KOPT-K1 (cell line): ENCODE measurements at regions not wholly inside any gene's neighbourhood (a gene's known extent, or its start where the extent isn't known, plus 50 kb on each side); places are given as distances from the start of the nearest gene placed in this dataset.

Experiments
- H3K27ac ChIP-seq: fragments of 200-600 bp; sonication (generic); 2 replicates; pipeline ENCODE4 v1.5.1; 2016; ENCODE audit warnings: antibody characterized with exemption, mild to moderate bottlenecking, low read depth, low read length; ENCODE audit not compliant: poor library complexity, severe bottlenecking
- H3K36me3 ChIP-seq: fragments of 200-600 bp; sonication (generic); 2 replicates; pipeline ENCODE4 v1.5.1; 2017; ENCODE audit warnings: antibody characterized with exemption, mild to moderate bottlenecking, low read length, moderate library complexity; ENCODE audit not compliant: insufficient read depth
- H3K9me3 ChIP-seq: fragments of 200-600 bp; sonication (generic); 2 replicates; pipeline ENCODE4 v1.5.1; 2017; ENCODE audit warnings: antibody characterized with exemption, low read length, mild to moderate bottlenecking; ENCODE audit not compliant: insufficient read depth, poor library complexity, severe bottlenecking

DNA sequence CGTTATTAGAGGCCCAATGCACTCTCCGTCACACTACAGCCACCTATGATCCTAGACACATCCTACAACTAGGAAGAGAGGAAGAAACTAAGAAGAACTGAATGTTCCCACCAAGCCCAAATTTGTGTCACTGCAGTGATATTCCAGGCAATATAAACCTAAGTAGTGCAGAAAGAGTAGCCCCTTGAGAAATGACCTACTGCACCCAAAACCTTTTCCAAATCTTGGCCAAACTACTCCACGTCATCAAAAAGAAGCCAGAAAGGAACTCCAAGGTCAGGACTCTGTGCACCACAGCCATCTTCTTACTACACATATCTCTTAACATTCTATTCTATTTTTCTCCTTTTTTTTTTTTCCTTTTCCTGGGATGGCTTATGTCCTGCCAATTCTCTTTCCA, 60.2 kb downstream of the ADAMTS1 start:
- no peaks in the 10 kb centered on the region for H3K9me3 ChIP-seq

DNA sequence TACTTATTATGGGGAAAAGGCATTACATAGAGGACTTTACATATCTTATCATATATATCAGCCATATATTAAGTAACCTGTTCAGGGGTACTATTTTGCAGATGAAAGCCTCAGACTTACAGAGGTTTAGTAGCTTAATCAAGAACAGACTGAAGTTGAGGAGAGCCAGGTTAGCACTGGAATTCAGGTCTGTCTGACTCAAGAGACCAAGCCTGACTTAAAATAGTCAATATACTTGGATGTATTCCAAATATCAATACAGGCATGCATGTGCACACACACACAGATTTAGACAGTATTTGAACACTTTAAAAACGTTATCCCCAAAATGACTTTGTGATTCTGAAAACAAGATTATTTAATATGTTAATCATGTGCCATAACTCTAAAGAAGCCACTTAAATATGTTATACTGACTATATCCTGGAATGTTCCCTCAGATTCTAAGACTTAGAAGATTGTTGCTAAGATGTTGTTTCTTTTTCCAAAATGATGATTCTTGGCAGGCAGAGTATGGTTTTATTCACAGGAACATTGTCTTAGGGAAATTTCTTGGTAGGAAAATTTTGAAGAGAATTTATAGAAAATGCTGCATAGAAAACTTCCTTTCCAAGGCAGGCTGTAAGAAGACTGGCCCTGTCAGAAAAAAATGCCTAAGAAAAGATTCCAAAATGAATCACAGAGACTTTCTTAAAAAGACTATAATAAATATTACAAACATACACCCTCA, 61.6 kb downstream of the ADAMTS1 start:
- H3K9me3 ChIP-seq: no peaks in the 10 kb centered on the region
- H3K27ac ChIP-seq: no peak overlapping the region
- no peaks in the 10 kb centered on the region for H3K36me3 ChIP-seq

More for the DNA sequence above, 60.2 kb downstream of the ADAMTS1 start:
- Histone ChIP-seq H3K27ac (no peak overlapping the region), H3K36me3 (no peaks in the 10 kb centered on the region)

DNA sequence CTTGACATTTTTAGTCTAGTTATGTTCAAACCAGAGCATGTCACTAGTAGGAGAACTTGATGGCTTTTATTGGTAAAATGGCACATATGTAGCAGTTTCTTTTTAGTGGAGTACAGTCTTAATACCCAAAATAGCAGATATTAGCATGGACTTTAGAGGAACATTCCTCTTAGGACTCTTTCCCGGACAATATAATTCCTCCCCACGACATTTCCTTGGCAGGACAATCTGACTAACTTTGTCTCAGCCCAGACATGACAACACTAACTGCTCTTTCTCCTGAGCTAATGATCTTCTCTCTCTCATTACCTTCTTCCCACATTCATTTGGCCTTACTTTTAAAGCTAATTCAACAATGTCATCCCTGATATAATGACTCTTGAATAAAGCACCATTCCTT, 62.5 kb downstream of the ADAMTS1 start:
- Histone ChIP-seq H3K27ac (no peak overlapping the region), H3K36me3 (no peaks in the 10 kb centered on the region), H3K9me3 (no peaks in the 10 kb centered on the region)

DNA sequence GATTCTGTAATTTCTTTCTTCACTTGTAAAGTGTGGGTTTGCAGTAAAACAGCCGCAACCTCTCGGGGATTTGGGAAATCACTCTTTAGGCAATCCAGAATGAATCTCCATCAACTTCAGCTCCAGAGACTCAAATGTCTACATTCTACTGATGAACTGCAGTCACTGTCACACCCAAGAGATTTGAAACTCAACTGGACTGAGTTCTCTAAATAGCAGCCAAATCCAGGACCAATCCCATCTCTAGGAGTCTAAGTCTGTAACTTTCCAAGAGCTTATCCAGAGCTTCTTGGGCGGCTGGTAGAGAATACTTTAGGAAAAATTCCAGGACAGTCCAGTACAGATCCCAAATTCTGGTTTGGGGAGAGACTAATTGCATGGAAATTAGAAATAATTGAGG, 62.9 kb downstream of the ADAMTS1 start:
- Histone ChIP-seq H3K27ac (no peak overlapping the region), H3K9me3 (no peaks in the 10 kb centered on the region), H3K36me3 (no peaks in the 10 kb centered on the region)

DNA sequence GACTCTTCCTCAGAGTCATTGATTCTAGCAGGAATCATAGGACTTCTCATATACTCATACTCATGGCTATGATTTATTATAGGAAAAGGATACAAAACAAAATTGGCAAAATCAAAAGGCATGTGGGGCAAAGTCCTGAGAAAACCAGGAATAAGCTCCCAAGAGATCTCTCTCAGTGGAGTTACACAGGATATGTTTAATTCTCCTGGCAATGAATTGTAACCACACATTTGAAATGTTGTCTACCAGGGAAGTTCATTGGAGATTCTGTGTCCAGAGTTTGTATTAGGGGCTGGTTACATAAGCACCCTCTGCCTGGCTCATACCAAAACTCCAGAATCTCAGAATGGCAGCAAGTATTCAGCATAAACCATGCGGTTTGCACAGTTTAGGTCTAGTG, 63.9 kb downstream of the ADAMTS1 start:
- no peak overlapping the region for H3K27ac ChIP-seq
- no peaks in the 10 kb centered on the region for H3K36me3 ChIP-seq

DNA sequence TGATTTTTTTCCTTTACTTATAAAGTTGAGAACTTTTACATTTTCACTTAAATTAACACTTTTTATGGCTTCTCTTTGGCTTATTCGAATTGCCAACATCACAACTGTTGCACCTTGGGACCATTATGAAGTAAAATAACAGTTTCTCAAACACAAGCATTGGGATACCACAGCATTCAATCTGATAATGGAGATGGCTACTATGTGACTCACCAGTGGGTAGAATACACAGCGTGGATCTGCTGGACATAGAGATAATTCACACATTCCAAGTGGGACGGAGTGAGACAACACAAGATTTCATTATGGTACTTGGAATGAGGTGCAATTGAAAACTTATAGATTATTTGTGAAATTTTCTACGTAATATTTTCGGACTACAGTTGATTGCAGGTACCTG, 68.0 kb downstream of the ADAMTS1 start:
- no peaks in the 10 kb centered on the region for H3K9me3 ChIP-seq
- H3K27ac ChIP-seq: no peak overlapping the region
- H3K36me3 ChIP-seq: no peaks in the 10 kb centered on the region

More for the DNA sequence above, 63.9 kb downstream of the ADAMTS1 start:
- no peaks in the 10 kb centered on the region for H3K9me3 ChIP-seq

DNA sequence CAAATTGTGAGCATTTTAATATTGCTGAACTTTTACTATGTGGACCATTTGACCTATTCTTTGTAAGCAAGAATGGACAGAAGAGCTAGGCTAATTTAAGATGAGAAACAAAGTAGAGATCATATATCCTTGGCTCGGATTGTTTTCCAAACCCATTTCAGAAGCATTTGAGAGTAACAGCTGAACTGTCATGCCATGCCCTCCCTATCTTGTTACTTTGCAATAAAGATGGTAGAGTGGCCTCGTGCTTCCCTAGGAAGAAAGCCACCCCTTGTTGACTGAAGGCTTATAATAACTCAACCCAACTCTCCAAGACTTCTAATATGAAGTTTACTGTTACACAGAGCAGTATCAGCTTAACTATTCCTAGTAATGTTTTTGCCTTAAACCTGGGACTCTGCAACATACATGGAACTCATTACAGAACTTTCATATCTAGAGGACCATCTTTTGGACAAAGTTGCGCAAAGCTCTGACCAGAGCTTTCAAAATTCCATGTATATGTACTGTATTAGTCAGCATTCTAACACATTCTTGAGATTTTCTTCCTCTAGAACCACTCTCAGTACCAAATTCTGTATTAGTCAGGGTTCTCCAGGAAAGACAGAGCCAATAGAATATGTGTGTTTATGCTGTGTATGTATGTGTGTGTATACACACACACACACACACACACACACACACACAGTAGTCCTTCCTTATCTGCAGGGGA, 68.7 kb downstream of the ADAMTS1 start:
- H3K9me3 ChIP-seq: no peaks in the 10 kb centered on the region
- no peaks in the 10 kb centered on the region for H3K36me3 ChIP-seq
- no peak overlapping the region for H3K27ac ChIP-seq

DNA sequence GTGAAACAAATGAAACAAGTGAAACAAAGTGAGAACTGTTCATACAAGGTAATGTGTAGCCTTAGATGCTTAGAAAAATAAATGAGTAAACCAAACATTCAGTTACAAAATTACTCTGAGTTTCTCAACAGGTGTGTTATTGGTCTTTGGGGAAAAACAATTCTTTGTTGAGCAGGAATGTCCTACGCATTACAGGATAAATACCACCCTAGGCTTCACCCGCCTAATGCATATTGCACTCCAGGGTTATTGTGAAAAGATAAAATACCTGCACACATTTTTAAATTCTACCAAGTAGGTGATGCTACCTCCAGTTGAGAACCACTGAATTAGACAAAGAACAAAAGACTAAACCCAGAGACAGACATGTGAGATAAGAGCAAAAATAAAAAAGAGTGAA, 72.2 kb downstream of the ADAMTS1 start:
- Histone ChIP-seq H3K27ac (no peak overlapping the region), H3K9me3 (no peaks in the 10 kb centered on the region), H3K36me3 (no peaks in the 10 kb centered on the region)

DNA sequence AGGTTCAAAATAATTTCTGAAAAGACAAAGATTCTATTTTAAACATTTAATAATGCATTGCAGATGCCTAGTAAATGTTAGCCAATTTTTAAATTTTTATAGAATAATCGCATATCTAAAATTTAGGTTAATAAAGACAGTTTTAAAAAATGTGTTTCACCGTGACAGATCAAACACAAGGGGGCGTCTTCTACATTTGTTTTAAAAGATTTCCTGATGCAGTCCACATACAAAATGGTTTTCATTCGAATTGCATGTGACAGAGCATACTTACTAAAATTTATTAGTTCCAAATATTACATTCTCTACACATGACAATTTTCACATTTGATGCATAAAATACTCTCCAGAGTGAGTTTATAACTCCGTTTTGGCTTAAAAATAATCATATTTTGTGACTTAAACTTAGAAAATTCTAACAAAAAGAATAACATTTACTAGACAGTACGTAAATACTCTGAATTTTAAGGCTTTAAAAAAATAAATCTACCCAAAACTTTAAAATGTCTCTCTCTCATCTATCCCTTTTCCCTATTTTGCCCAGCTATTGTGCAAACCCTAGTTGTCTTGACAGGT, 75.5 kb downstream of the ADAMTS1 start:
- peak overlapping the region; percentile 16 for H3K27ac ChIP-seq
- H3K9me3 ChIP-seq: no peaks in the 10 kb centered on the region
- H3K36me3 ChIP-seq: no peaks in the 10 kb centered on the region

DNA sequence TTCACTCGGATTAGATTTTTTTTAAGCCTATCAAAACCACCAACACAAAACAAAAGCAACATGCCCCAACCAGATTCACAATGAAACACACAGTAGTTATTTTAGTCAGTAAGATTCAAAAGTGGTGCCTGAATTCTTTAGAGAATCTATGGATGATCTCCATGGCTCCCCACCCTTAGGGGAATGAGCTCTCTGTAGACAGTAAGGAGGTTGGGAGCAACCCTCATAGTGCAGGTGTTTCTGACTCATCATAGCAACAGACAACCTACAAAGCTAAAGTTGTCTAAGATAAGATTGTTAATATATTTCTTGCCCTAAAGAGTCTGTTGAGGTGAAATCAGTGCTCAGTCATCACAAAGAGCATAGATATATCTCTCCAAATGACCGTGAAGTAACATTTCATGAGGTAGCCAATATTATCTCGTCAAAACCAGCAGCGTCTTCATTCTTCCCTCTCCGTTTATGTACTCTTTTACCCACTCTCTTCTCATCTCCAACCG, 78.3 kb downstream of the ADAMTS1 start:
- H3K9me3 ChIP-seq: no peaks in the 10 kb centered on the region
- no peaks in the 10 kb centered on the region for H3K36me3 ChIP-seq
- H3K27ac ChIP-seq: no peak overlapping the region

DNA sequence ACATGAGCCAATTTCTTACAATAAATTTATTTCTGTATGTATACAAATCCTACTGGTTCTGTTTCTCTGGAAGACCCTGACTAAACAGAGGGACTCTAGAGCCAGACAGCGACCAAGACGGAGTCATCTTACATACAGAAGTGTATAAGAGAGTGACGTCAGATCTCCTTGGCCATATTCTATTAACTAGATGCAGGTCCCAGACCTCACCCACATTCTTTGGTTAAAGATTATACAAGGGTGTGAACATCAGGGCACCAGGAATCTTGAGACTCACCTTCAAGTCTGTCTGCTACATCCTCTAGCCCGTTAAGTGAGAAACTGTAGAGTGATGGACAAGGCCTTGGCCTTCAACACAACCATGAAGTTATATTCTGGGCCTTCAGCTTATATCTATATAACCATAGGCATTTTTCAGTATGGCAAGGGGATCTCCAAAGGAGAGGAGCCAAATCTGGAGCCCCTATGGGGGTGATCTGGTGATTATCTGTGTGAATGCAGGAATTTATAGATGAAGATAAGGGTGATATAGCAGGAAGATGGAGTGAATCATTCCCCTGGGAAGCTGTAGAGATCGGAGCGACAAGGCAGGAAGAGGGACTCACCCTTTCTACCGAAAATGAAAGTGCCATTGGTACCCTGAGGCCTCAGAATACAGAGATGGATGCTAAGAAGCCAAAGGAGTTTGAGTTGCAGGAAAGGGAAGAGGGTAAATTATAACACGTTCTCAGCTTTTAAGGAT, 83.9 kb downstream of the ADAMTS1 start:
- Histone ChIP-seq H3K27ac (no peak overlapping the region), H3K36me3 (no peaks in the 10 kb centered on the region), H3K9me3 (no peaks in the 10 kb centered on the region)

DNA sequence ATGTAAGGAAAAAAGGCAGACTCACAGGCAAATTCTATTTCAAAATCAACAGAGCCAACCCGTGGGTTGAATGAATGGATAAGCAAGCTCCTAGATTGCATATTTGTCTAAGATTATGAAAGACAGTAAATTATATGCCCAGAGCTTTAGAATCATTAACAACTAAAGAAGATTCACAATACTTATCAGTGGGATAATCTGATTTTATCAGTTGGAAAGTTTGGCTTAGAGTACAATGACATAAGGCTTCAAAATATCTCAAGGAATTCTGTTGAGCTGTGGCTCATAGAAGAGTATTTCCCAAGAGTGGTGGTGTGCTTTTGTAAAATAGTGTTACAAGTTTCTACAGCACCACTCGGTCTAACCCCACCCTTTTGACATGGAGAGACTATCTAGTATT, 85.5 kb downstream of the ADAMTS1 start:
- Histone ChIP-seq H3K27ac (no peak overlapping the region), H3K36me3 (no peaks in the 10 kb centered on the region), H3K9me3 (no peaks in the 10 kb centered on the region)

DNA sequence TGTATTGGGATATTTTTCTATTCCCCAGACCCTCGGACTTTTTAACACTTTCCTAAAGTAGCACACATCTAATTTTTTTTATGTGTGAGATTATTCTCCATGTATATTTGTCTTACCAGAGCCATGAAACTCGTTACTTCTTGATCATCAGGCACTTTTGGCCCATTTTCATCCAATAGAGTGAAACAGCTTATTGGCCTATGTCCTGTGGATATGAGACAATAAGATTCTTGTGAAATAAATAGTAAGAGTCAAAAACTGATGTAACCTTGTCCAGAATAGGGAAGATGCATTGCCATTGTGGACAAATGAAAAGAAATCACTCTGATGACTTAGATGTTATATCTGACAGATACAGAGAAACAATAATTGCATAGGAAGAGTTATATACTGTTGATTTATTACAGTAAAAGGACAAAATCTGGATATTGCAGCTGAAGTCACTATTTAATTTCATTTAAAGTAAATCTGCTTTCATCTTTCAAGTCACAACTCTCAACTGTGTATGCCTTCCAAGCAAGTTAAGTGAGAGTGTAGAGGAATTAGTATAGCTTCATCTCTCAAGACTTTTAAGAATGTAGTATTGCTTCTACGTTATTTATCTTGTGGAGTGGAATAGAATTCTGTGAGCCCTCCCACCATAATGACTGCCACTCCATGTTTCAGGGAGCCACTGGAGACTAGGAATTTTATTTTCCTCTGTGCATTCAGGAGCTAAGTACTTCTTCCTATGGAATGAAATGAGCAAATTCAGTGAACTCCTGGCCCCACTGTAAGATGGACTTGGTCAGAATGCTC, 86.9 kb downstream of the ADAMTS1 start:
- Histone ChIP-seq H3K27ac (no peak overlapping the region), H3K36me3 (no peaks in the 10 kb centered on the region), H3K9me3 (no peaks in the 10 kb centered on the region)

DNA sequence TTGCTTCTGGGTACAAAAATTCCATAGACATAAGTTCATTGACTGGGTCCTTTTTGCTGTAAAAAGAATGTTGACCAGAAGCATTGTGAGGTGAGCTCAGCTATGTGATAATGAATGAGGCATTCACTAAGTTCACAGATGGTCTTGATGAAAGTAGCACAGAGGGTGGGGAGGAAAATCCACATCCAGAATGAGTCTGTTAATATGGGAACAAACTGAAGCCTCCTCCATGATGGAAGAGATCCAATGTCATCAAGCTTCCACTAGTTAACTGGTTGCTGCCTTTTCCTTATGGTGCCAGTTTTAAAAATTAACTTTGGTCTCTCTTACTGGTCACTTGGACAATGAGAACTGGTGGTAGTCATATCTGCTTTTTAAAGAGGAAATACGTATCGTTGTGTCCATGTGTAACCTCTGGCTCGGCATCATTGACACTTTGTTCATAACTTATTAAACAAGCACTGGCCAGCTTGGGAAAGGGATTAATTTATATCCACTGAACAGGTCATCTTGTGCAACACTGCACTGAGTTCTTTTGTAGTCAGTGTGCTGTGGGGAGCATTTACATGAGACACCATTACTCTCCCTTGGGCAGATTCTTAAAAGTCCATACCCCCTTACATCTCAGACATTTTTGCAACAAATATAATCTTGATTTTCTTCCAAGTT, 88.6 kb downstream of the ADAMTS1 start:
- no peak overlapping the region for H3K27ac ChIP-seq
- H3K9me3 ChIP-seq: no peaks in the 10 kb centered on the region
- H3K36me3 ChIP-seq: no peaks in the 10 kb centered on the region
